Hematopoietic multipotent progenitor cell treated with erythropoietin and hydrocortisone succinate and interleukin-3 and kit ligand, for 6 days (in vitro differentiated cells): ENCODE measurements at regions not wholly inside any gene's neighbourhood (a gene's known extent, or its start where the extent isn't known, plus 50 kb on each side); places are given as distances from the start of the nearest gene placed in this dataset.
A peak's percentile ranks its signal among the peaks of the same experiment; 100 is the strongest.

Experiments
- DNase-seq: peaks from one replicate; pipeline ENCODE4 v3.0.0-alpha.2; 2015

DNA sequence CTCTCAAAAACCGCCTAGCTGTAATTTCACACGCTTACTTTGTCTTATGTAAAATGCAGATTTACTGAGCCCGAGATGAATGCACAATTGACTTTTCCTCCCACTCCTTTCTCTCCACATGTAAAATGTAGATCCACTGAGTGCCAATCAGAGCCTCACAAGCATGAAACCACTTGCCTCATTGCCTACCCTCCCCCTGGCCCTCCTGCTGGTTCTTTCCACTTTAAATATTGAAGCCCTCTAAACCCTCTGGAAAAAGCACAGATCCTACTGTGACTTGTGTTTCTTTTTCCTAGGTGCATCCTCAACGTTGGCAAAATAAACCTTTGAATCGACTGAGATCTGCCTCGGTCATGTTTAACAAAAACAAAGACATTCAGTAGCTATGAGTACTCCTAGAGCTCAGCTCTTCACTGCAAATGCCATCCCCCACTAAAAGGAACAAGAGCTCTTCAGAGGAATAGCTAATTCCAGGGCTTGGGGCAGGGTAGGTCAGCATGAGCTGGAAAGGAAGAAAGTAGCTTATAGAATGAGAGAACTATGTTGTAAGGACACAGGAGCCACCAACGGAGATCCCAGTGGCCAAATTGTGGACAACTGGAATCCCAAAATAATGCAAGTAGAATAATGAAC lies 365.5 kb upstream of the RUNX1 start:
- DNase-seq: no peak

GRCh38 chr21:35414056-35414455 lies 365.0 kb upstream of the RUNX1 start:
- no peak for DNase-seq

DNA sequence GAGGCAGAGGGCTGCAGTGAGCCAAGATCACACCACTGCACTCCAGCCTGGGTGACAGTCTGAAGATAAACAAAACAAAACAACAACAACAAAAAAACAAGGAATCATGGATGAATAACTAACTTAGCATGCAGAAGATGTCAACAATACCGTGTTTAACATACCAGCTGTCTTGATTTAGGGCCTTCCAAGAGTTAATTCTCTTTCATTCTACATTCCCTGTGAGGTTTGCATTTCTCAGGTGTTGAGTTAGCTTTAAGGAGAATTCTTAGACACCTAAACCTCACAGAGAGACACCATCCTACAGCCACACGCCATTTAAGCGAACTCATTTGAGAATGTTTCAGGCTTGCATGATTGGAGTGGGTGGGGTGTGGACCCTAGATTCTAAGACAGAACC lies 363.1 kb upstream of the RUNX1 start:
- DNase-seq: no peak

- DNase-seq: no peak
Observed at GRCh38 chr21:35411434-35411833, 362.3 kb upstream of the RUNX1 start.

GRCh38 chr21:35410656-35411055 lies 361.6 kb upstream of the RUNX1 start:
- DNase-seq: no peak

GRCh38 chr21:35410123-35410522 lies 361.0 kb upstream of the RUNX1 start:
- no peak for DNase-seq

DNA sequence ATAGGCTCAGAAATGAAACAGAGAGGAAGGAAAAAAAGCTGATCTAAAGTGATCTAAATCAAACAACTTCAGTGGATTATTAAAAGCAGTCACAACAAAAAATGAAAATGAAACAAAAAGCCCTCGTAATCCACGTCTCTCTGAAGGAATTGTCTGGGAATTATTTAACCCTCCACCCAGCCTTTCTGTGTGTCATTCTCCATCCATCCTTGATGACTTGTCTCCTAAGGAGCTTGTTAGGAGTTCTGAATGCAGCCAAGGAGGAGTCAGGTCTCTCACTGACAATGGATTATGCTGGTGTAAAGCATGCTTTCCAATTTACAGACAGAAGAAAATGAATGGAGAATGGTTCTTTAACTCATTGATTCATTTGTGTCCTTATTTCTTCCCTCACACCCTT lies 359.3 kb upstream of the RUNX1 start:
- no peak for DNase-seq

GRCh38 chr21:35406635-35407034 lies 357.5 kb upstream of the RUNX1 start:
- no peak for DNase-seq

DNA sequence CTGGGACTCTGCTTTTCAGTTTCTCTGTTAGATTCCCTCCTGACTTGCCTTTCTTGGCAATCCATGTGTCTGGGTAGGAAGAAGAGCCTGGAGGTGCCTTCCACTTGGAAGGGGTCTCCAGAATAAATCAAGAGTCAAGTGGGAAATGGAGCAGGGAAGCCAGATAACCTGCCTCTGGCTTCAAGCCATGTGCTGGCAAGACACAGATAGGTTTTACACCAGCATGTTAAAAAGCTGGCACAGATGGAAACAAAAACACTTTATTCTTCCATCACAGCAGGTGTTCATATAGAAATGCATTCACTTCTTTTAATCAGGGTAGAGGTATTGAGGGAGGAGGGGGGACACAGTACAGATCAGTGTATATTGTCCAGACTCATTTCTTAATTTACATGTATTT lies 356.9 kb upstream of the RUNX1 start:
- DNase-seq: no peak

DNA sequence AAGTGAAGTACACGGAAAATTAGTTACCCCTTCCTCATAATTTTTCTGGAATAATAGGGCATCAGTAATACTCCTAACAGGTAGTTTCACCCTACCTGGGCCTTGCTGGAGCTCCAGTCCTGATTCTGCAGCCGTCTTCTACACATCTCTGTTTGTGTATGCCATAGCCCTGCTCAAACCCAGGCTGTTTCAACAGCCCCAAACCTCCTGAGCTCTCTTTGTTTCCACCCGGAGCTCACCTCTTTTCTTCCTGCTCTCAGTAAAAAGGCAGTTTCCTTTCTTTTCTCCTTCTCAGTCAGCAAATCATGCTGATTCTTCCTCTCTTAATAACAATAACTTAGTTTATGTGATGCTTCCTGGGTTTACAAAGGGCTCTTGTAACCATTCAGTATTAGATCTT lies 355.1 kb upstream of the RUNX1 start:
- DNase-seq: no peak

- no peak for DNase-seq
Observed at GRCh38 chr21:35402061-35402460, 353.0 kb upstream of the RUNX1 start.

DNA sequence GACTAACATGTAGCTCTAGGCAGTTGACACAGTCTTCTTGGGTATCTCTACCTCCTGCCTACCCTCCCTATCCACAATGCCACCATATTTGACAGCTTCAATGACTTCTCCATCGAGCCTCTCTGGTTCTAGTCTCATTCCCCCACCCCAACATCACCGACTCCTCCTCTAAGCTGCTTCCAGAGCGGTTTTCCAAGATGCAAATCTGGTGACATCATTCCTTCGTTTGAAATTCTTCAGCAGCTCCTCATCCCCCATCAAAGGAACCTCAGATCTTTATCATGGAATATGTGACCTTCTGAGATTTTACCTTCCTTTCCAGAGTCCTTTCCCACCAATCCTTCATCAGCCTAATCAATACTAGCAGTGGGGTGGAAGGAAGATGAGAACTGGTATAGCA lies 352.4 kb upstream of the RUNX1 start:
- DNase-seq: no peak

- peak; percentile 85 for DNase-seq
Observed at GRCh38 chr21:35400233-35400939, 351.3 kb upstream of the RUNX1 start.

GRCh38 chr21:35399706-35400105 lies 350.6 kb upstream of the RUNX1 start:
- DNase-seq: no peak

DNA sequence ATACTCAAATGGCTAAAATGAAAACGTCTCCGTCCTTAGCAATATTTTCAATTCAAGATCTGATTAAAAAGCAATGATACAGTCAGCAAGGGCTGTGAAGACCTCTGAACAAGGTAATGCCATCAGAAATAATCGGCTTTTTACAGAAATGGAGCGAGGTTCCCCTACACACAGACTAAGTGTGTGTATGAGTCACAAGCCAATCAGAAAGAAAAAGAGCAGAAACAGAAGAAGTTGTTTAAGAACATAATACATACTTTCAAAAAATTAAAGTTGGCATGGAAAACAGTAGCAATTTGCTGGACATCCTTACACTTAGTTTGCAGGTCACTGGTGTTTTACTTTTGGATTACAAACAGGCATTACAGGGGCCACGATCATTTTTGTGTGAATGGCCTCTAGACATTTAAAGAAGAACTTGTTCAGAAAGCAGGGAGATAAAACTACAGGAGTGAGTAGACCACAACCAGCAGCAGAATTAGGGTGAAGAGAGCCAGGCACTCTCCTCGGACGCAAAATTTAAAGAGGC lies 350.0 kb upstream of the RUNX1 start:
- peak; percentile 30 for DNase-seq

GRCh38 chr21:35398346-35398982 lies 349.4 kb upstream of the RUNX1 start:
- DNase-seq: no peak

DNA sequence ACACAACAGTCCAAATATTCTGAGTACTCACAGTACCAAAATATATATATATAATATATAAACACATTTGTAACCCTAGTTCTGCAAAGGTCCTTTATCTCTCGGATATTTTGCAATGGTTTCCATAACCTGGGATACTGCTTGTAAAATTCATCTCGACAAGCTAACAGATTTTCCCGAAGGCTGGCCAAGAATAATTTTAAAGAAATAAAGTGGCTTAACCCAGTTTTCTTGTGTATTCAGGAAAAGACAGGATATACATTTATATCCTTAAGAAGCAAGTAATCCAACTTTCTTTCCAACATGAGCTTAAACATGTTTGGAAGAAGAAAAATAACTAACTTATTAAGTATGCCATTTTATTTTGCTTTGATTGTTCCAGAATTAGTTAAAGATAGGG lies 348.7 kb upstream of the RUNX1 start:
- no peak for DNase-seq

- no peak for DNase-seq
Observed at GRCh38 chr21:35396655-35397054, 347.6 kb upstream of the RUNX1 start.

GRCh38 chr21:35395728-35396127 lies 346.6 kb upstream of the RUNX1 start:
- DNase-seq: no peak

DNA sequence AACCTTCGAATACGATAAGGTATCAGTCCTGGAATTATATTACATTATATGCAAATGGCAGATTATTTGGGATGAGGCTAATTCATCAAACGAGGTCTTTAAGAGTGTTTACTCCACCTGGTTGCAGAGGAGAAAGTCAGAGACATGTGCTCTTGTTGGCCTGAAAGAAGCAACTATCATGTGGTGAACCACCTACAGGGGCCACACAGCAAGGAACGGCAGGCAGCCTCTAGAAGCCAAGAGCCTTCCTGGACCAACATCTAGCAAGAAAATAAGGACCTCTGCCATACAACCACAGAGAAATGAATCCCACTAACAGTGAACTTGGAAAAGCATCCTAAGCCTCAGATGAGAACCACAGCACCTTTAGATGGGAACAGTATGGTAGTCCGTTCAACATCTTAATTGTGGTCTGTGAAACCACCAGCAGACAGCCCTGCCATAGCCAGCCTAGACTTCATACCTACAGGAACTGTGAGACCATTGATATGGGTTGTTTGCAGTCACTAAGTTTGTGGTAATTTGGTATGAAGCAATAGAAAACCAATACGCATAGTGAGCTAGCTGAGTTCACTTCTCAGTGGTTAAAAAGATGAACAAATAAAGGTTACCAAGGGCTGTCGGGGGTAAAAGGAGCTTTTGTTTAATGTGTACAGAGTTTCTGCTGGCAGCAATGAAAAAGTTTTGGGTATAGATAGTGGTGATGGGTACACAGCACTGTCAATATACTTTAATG lies 345.7 kb upstream of the RUNX1 start:
- DNase-seq: peak; percentile 66

GRCh38 chr21:35394049-35394448 lies 344.9 kb upstream of the RUNX1 start:
- DNase-seq: no peak

GRCh38 chr21:35390013-35390776 lies 341.1 kb upstream of the RUNX1 start:
- no peak for DNase-seq
